CD4-positive, alpha-beta T cell (primary cell): ENCODE measurements at regions not wholly inside any gene's neighbourhood (a gene's known extent, or its start where the extent isn't known, plus 50 kb on each side); places are given as distances from the start of the nearest gene placed in this dataset.

ENCODE experiments used
- ATAC-seq: fragments of 200-7000 bp; cut with Tn5 transposase; one replicate; pipeline ENCODE4 v1.10.0; 2022; ENCODE audit warnings: mild to moderate bottlenecking; ENCODE audit not compliant: poor library complexity
- CTCF ChIA-PET: fragments of 350-600 bp; sonication (Branson Sonifier 250); formaldehyde crosslinking; loops from one replicate; lab custom pipeline; 2021; ENCODE audit warnings: antibody characterized with exemption, inconsistent platforms; lab: Charles Lee
- POLR2A ChIA-PET: fragments of 350-600 bp; sonication (Branson Sonifier 250); formaldehyde crosslinking; loops from one replicate; lab custom pipeline; 2021; ENCODE audit warnings: antibody characterized with exemption, inconsistent platforms; lab: Charles Lee
- DNase-seq, 14 experiments: peaks; one replicate each; pipeline ENCODE4 v3.0.0-alpha.2; 2013 to 2020; ENCODE audit warnings: mixed read lengths in 2 of 14
- H3K27ac ChIP-seq, 2 donors: one replicate each; pipeline versions ENCODE4 v1.5.1 to v1.7.0; 2013; ENCODE audit warnings: low read length in 2 of 2, low read depth in 1 of 2, mild to moderate bottlenecking in 1 of 2
- H3K27me3 ChIP-seq, 2 experiments: 1 replicate in 1 of 2; 2 replicates in 1 of 2; pipeline versions ENCODE4 v1.6.1 to v1.7.0; 2013; ENCODE audit warnings: low read length in 2 of 2, control low read depth in 1 of 2, mild to moderate bottlenecking in 1 of 2, moderate library complexity in 1 of 2; ENCODE audit not compliant: insufficient read depth in 2 of 2, control insufficient read depth in 1 of 2
- H3K36me3 ChIP-seq: one replicate; pipeline ENCODE4 v1.6.1; 2013; ENCODE audit warnings: low read length, control low read depth; ENCODE audit not compliant: insufficient read depth
- H3K4me1 ChIP-seq: one replicate; pipeline ENCODE4 v1.6.1; 2013; ENCODE audit warnings: low read length, control low read depth; ENCODE audit not compliant: insufficient read depth
- H3K4me3 ChIP-seq: one replicate; pipeline ENCODE4 v1.5.1; 2013; ENCODE audit warnings: mild to moderate bottlenecking, low read length, moderate library complexity
- H3K9me3 ChIP-seq, 2 experiments: 1 replicate in 1 of 2; 2 replicates in 1 of 2; pipeline versions ENCODE4 v1.6.1 to v1.7.0; 2013; ENCODE audit warnings: low read length in 2 of 2, mild to moderate bottlenecking in 2 of 2, control low read depth in 1 of 2, moderate library complexity in 1 of 2; ENCODE audit not compliant: control insufficient read depth in 1 of 2, insufficient read depth in 1 of 2
- H3K27ac Mint-ChIP-seq: one replicate; pipeline ENCODE4 v1.8.0; 2020; ENCODE audit warnings: mixed read lengths
- H3K27me3 Mint-ChIP-seq: one replicate; pipeline ENCODE4 v1.8.0; 2021; ENCODE audit warnings: mixed read lengths
- H3K36me3 Mint-ChIP-seq: one replicate; pipeline ENCODE4 v1.8.0; 2021; ENCODE audit warnings: low read depth, mixed read lengths
- H3K4me1 Mint-ChIP-seq: one replicate; pipeline ENCODE4 v1.8.0; 2021; ENCODE audit warnings: low read depth, mixed read lengths
- H3K4me3 Mint-ChIP-seq: one replicate; pipeline ENCODE4 v1.8.0; 2020; ENCODE audit warnings: mild to moderate bottlenecking, mixed read lengths
- H3K9me3 Mint-ChIP-seq: one replicate; pipeline ENCODE4 v1.8.0; 2020; ENCODE audit warnings: mixed read lengths
- CTCF ChIP-seq: fragments of 200-600 bp; IDR thresholded peaks from one replicate; pipeline ENCODE4 v1.8.0; 2022; ENCODE audit warnings: antibody characterized with exemption, mild to moderate bottlenecking
- intact Hi-C, 2 experiments: fragments of 100-400 bp; cut with DNase I in 1 of 2; cut with micrococcal nuclease in 1 of 2; formaldehyde crosslinking; loops; one replicate each; pipeline versions ENCODE4 v1.15.1 to v1.9.0; 2023 to 2025; cut with DNase I, micrococcal nuclease

GRCh38 chr11:103832762-103833161 is 203.7 kb upstream of the DDI1 start:
- CTCF ChIA-PET, result interaction anchor here (0.6 kb wide), 1 partner anchor 299 kb away, joined by 3 read pairs; no protein-coding TSS in a partner anchor
- Mint-ChIP-seq H3K4me3 (no peak overlapping the region), H3K4me1 (no peaks in the 10 kb centered on the region)

GRCh38 chr11:103842191-103842590 is 194.2 kb upstream of the DDI1 start:
- ATAC-seq (no peak), DNase-seq (no peak)
- no peak for TF ChIP-seq CTCF
- ChIA-PET POLR2A (no interaction called here), CTCF (no interaction called here)
- H3K27me3 ChIP-seq, result no peaks in the 10 kb centered on the region
- Mint-ChIP-seq H3K9me3 (no peaks in the 10 kb centered on the region), H3K27me3 (no peaks in the 10 kb centered on the region), H3K4me1 (no peaks in the 10 kb centered on the region), H3K36me3 (no peaks in the 10 kb centered on the region), H3K4me3 (no peak overlapping the region), H3K27ac (no peak overlapping the region)
- H3K4me3 ChIP-seq, result no peak overlapping the region
- intact Hi-C loops, result no loop called here
- peaks cover 0 to 4% of the 10 kb centered on the region in 2 experiments for H3K9me3 ChIP-seq
- H3K4me1 ChIP-seq, result no peaks in the 10 kb centered on the region
- no peak overlapping the region for H3K27ac ChIP-seq
- no peaks in the 10 kb centered on the region for H3K36me3 ChIP-seq

More at GRCh38 chr11:103832762-103833161, 203.7 kb upstream of the DDI1 start:
- no peak for DNase-seq
- no peak overlapping the region for H3K4me3 ChIP-seq
- H3K36me3 Mint-ChIP-seq, result no peaks in the 10 kb centered on the region
- H3K27ac Mint-ChIP-seq, result no peak overlapping the region
- intact Hi-C loops, result no loop called here
- peaks cover 13% of the 10 kb centered on the region for H3K9me3 Mint-ChIP-seq
- POLR2A ChIA-PET, result no interaction called here
- ATAC-seq, result no peak
- no peaks in the 10 kb centered on the region for H3K36me3 ChIP-seq
- H3K4me1 ChIP-seq, result no peaks in the 10 kb centered on the region
- H3K27me3 ChIP-seq, result no peaks in the 10 kb centered on the region
- H3K27ac ChIP-seq, result no peak overlapping the region
- peaks cover 17 to 19% of the 10 kb centered on the region in 2 experiments for H3K9me3 ChIP-seq
- TF ChIP-seq CTCF, result no peak
- peaks cover 5% of the 10 kb centered on the region for H3K27me3 Mint-ChIP-seq

GRCh38 chr11:103842795-103843194 is 193.6 kb upstream of the DDI1 start:
- Histone ChIP-seq H3K27ac (no peak overlapping the region), H3K4me3 (no peak overlapping the region), H3K27me3 (no peaks in the 10 kb centered on the region), H3K36me3 (no peaks in the 10 kb centered on the region), H3K9me3 (peaks cover 0 to 4% of the 10 kb centered on the region in 2 experiments), H3K4me1 (no peaks in the 10 kb centered on the region)
- H3K4me3 Mint-ChIP-seq, result no peak overlapping the region
- no peaks in the 10 kb centered on the region for H3K36me3 Mint-ChIP-seq
- CTCF ChIA-PET, result no interaction called here
- TF ChIP-seq CTCF, result no peak
- H3K4me1 Mint-ChIP-seq, result no peaks in the 10 kb centered on the region
- POLR2A ChIA-PET, result no interaction called here
- intact Hi-C loops, result no loop called here
- ATAC-seq (no peak), DNase-seq (no peak)
- no peak overlapping the region for H3K27ac Mint-ChIP-seq
- no peaks in the 10 kb centered on the region for H3K9me3 Mint-ChIP-seq
- H3K27me3 Mint-ChIP-seq, result no peaks in the 10 kb centered on the region
